ENCODE measurements at regions not wholly inside any gene's neighbourhood (a gene's known extent, or its start where the extent isn't known, plus 50 kb on each side); places are given as distances from the start of the nearest gene placed in this dataset.

DNA sequence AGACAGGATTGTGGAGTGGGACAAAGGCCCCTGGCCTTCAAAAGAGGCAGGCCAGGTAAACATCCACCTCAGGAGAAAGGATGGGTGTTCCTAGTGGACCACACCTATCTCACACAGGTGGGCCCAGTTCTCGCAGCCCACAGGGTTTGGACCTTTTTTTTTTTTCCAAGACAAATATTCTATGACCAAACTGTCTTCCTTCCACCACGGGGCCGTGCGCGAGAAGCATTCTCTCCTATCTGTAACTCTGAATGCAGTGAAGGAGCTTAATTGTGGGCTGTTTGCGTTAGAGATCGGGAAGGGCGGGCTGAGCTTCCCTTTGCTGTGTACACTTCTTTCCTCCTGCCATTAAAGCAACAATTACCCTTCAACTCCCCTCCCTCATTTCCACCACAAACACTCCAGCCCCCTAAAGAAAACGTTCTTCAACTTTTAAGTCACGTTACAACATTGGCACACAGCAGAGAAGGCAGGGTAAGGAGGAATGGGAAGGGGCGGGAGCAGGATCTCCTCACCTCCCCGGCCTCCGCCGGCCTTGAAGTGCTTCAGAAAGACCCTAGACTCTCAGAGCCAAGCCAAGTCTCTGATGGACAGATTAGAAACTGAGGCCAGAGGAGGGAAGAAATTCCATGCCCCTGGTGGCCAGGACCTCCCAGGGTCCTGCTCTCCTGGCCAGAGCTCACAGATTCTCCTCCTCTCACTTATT, 238.4 kb downstream of the BUD13 start:
- peak in 1 of 3 donors; percentile 11 for DNase-seq
- TF ChIP-seq POLR2A (IDR thresholded peaks at IDR 0.05) = no peak
- TF ChIP-seq, protein P1, sequence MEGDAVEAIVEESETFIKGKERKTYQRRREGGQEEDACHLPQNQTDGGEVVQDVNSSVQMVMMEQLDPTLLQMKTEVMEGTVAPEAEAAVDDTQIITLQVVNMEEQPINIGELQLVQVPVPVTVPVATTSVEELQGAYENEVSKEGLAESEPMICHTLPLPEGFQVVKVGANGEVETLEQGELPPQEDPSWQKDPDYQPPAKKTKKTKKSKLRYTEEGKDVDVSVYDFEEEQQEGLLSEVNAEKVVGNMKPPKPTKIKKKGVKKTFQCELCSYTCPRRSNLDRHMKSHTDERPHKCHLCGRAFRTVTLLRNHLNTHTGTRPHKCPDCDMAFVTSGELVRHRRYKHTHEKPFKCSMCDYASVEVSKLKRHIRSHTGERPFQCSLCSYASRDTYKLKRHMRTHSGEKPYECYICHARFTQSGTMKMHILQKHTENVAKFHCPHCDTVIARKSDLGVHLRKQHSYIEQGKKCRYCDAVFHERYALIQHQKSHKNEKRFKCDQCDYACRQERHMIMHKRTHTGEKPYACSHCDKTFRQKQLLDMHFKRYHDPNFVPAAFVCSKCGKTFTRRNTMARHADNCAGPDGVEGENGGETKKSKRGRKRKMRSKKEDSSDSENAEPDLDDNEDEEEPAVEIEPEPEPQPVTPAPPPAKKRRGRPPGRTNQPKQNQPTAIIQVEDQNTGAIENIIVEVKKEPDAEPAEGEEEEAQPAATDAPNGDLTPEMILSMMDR (IDR thresholded peaks at IDR 0.05) = no peak
- no peaks in the 10 kb centered on the region for H3K4me1 ChIP-seq

DNA sequence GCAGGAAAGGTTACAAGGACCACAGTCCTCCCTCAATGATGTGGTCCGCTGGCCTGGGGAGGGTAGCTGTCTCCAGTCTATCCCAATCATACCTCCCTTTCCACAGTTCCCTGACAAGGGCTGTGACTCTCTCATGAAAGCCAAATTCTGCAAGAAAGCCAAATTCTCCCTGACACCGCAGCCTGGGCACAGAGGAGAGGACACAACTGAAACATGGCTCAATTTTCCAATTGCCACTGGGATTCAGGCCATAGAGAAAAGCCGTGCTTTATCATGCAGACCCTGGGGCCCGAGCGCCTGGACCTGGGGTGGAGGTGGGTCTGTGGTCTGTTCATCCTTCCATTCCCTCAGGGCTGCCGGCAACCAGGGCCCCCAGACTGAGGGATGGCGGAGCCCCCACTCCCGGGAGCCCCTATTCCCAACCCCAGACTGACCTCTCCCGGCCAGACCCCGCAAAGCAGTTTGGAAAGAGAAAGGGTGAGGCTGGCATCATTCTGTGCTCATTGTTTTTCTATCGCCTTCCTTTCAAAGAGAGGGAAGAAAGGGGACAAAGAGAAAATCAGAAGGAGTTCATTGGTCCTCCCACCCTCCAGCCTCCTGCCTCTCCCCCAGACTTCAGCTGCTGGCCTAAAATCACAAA, 239.5 kb downstream of the BUD13 start:
- no peaks in the 10 kb centered on the region for H3K4me1 ChIP-seq
- H3K27me3 ChIP-seq = no peaks in the 10 kb centered on the region
- no peaks in the 10 kb centered on the region for H3K9me3 ChIP-seq
- DNase-seq = peak in 1 of 3 donors; percentile 32
- no peak overlapping the region for H3K27ac ChIP-seq
- H3K4me3 ChIP-seq = no peak overlapping the region
- TF ChIP-seq, protein P1 (IDR thresholded peaks at IDR 0.05) = no peak
- TF ChIP-seq POLR2A (IDR thresholded peaks at IDR 0.05) = no peak
- no peaks in the 10 kb centered on the region for H3K36me3 ChIP-seq

More for the DNA sequence above, 238.4 kb downstream of the BUD13 start:
- no peaks in the 10 kb centered on the region for H3K27me3 ChIP-seq
- no peak overlapping the region for H3K4me3 ChIP-seq
- no peak overlapping the region for H3K27ac ChIP-seq
- H3K36me3 ChIP-seq = no peaks in the 10 kb centered on the region
- H3K9me3 ChIP-seq = no peaks in the 10 kb centered on the region

DNA sequence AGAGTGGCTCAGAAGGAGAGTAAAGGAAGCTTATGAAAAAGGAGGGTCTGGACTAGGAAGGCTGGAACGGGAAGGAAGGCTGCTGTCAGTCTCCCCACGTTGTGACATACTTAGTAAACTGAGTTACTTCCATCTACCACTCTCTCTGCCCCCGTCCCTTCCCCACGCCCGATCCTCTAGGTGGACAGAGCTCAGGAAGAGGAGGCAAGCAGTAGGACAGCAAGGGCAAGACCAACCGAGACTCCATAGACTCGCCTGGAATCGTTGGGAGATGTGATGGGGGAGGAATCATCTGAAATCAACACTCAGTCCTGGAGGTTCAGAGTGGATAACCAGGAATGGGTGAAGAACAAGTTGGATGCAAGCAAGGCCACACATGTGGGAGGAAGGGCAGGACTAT, 240.7 kb downstream of the BUD13 start:
- Histone ChIP-seq H3K27ac (no peak overlapping the region), H3K9me3 (no peaks in the 10 kb centered on the region), H3K36me3 (no peaks in the 10 kb centered on the region), H3K27me3 (no peaks in the 10 kb centered on the region), H3K4me3 (no peak overlapping the region), H3K4me1 (no peaks in the 10 kb centered on the region)
- peak in 1 of 3 donors; percentile 15 for DNase-seq
- TF ChIP-seq, protein P1 (IDR thresholded peaks at IDR 0.05) = no peak
- no peak for TF ChIP-seq POLR2A (IDR thresholded peaks at IDR 0.05)

DNA sequence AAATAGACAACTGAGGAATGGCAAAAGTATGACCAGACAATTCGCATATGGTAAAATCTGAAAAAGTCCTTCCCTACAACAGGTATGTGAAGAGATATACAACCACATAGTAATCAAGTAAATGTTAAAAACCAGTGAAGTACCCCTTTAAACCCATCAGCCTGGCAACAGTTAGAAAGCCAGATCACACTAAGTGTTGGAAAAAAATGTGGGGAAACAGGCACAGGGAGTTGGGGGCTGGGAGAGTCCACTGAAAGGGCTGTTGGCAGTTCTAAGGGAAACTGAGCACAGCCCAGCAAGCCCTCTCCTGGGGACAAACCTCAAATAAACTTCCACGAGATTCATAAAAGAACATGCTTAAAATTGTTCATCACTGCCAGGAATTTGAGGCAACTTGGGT, 242.1 kb downstream of the BUD13 start:
- TF ChIP-seq, protein P1 (IDR thresholded peaks at IDR 0.05) = no peak
- TF ChIP-seq POLR2A (IDR thresholded peaks at IDR 0.05) = no peak
- Histone ChIP-seq H3K27me3 (no peaks in the 10 kb centered on the region), H3K27ac (no peak overlapping the region), H3K4me3 (no peak overlapping the region), H3K36me3 (no peaks in the 10 kb centered on the region), H3K4me1 (no peaks in the 10 kb centered on the region), H3K9me3 (no peaks in the 10 kb centered on the region)
- DNase-seq = peak in 1 of 3 donors; percentile 19

DNA sequence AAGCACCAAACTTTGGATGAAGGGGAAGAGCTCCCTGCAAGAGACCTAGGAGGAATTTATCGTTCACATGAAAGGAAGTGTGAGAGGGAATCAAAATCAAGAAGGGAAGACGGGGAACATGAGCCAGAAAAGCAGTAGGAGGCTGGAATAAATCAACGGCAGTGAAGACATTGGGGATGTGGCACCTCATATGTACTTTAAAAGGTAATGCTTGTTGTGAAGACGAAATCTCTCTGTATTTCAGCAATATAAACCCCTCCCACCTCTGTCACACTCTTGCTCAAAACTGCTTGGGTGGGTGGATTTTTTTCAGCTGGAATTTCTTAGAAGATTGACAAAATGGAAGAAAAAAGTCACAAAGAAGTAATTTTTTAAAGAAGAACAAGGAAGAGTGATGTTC, 243.5 kb downstream of the BUD13 start:
- Histone ChIP-seq H3K4me1 (no peaks in the 10 kb centered on the region), H3K27ac (no peak overlapping the region), H3K9me3 (no peaks in the 10 kb centered on the region), H3K36me3 (no peaks in the 10 kb centered on the region), H3K4me3 (no peak overlapping the region), H3K27me3 (no peaks in the 10 kb centered on the region)
- no peak for DNase-seq
- TF ChIP-seq, protein P1 (IDR thresholded peaks at IDR 0.05) = no peak
- no peak for TF ChIP-seq POLR2A (IDR thresholded peaks at IDR 0.05)
